HG02981 (cell line): ENCODE measurements at regions not wholly inside any gene's neighbourhood (a gene's known extent, or its start where the extent isn't known, plus 50 kb on each side); places are given as distances from the start of the nearest gene placed in this dataset.
"Not testable (repeated sequence)": the region's sequence is repeated elsewhere in the genome, so short reads cannot be mapped to it uniquely, and the experiment has no call there.

Source experiments
- ATAC-seq: cut with Tn5 transposase; IDR thresholded peaks from one replicate; pipeline ENCODE4 v1.9.1; 2021; ENCODE audit warnings: mild to moderate bottlenecking, moderate library complexity; ENCODE audit not compliant: unreplicated experiment

GRCh38 chr5:100066020-100066419 lies 469.2 kb upstream of the FAM174A start:
- ATAC-seq: not testable (repeated sequence)

- ATAC-seq: no peak
Measured at GRCh38 chr5:100043475-100043874, 491.7 kb upstream of the FAM174A start.

DNA sequence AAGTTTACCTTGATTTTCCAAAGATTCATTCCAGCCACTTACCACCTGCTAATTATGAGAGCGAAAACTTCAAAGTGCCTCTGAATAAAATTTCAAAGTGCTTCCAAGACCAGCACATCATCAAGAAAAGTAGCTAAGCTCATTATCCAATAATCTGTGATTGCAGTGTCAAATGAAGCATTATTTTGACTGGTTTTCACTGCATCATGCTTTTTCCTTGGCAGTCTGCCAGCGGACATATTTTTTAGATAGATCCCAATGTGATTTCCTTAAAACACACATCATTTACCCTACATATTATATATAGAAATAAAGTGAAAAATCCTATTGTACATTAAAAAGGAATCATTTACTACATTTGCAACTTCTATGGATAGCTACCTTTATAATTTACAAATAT lies 508.6 kb upstream of the FAM174A start:
- no peak for ATAC-seq

GRCh38 chr5:100023536-100023935 lies 511.6 kb upstream of the FAM174A start:
- no peak for ATAC-seq

- no peak for ATAC-seq
Measured at GRCh38 chr5:100017520-100018262, 517.5 kb upstream of the FAM174A start.

DNA sequence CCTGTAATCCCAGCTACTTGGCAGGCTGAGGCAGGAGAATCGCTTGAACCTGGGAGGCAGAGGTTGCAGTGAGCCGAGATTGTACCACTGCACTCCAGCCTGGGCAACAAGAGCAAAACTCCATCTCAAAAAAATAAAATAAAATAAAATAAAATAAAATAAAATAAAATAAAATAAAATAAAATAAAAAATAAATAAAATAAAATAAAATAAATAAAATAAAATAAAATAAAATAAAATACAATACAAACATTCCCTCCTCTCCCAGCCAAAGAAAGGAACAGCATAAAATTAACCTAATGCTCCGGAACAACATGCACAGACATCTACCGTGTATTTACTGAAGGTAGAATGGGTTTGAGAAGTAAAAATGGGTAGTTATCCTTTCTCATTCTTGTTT lies 521.9 kb upstream of the FAM174A start:
- not testable (repeated sequence) for ATAC-seq

DNA sequence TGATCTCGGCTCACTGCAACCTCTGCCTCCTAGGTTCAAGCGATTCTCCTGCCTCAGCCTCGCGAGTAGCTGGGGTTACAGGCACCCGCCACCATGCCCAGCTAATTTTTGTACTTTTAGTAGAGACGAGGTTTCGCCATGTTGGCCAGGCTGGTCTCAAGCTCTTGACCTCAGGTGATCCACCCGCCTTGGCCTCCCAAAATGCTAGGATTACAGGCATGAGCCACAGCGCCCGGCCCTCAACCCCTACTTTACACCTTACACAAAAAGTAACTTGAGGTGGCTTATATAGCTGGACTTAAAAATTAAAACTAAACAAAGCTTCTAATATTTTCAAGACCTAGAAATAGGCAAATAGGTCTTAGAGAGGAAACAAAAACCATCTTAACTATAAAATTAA lies 524.0 kb upstream of the FAM174A start:
- not testable (repeated sequence) for ATAC-seq

DNA sequence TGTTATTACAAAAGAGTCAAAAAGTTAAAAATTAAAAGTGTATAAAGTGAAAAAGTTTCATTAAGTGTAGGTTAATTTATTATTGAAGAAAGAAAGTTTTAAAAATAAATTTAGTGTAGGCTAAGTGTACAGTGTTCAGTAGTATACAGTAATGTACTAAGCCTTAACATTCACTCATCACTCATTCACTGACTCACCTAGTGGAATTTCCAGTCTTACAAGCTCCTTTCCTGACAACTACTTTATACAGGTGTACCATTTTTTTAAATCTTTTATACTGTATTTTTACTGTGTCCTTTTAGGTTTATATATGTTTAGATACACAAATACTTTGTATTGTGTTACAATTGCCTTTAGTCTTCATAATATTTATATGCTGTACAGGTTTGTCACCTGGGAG lies 530.2 kb upstream of the FAM174A start:
- no peak for ATAC-seq

DNA sequence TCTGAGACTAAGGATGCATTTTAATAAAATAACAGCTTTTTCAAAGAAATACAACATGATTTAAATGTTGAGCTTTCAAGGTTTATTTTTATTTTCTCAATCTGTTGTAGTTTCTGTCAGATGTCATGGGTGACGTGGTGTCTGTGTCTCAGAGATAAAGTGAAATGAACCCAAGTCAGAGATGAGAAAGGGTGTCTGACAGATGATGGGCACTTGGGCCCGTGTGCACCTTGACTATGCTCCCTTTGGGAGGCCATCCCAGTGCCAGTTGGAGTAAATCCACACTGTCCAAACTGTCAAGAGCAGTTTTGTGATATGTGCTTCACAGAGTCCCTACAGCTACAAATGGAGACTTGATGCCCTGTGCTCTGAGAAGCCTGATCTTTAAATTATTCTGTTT lies 536.9 kb upstream of the FAM174A start:
- ATAC-seq: no peak

- ATAC-seq: no peak
Measured at GRCh38 chr5:99995407-99995806, 539.8 kb upstream of the FAM174A start.

- no peak for ATAC-seq
Measured at GRCh38 chr5:99973779-99974178, 561.4 kb upstream of the FAM174A start.

GRCh38 chr5:99955962-99956361 lies 579.2 kb upstream of the FAM174A start:
- no peak for ATAC-seq

DNA sequence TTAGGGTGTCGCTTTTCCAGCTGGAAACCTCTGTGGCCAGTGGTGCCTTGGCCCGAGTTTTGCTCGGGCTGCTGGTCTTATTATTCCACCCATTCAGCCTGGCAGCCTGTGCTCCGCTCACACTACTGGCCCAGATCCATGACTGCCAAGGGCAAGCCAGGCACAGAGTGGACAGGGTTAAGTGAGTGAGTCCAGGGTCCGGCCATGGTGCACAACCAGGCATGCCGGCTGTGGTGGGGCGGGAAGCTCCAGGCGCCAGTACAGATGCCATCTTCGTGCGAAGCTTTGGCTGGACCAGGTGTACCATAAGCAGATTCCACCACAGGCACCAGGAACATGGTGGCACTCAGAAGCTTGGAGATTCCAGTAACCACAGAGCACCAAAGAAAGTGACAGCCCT lies 580.2 kb upstream of the FAM174A start:
- no peak for ATAC-seq

GRCh38 chr5:99949969-99950524 lies 585.1 kb upstream of the FAM174A start:
- no peak for ATAC-seq

- ATAC-seq: no peak
Measured at GRCh38 chr5:99949361-99949760, 585.8 kb upstream of the FAM174A start.

- peak; percentile 44 for ATAC-seq
Measured at GRCh38 chr5:99948850-99949249, 586.3 kb upstream of the FAM174A start.

GRCh38 chr5:99945478-99946442 lies 589.4 kb upstream of the FAM174A start:
- ATAC-seq: no peak

DNA sequence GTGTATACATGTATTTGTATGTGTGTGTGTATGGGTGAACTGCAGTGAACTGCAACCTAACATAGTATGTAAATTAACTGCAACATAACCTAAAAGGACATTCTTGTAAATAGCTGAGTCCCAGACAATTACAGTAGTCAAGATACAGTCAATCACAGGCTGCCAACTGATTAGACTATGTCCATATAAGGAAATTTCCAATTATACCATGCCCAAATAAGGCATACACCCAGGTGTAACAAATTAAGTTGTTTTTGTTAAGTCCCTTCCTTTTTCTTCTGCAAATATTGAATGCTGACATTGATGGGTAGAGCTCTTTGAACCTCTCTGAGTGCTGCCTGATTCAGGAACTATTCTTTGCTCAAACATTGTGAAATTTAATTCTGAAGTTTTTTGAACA lies 594.6 kb upstream of the FAM174A start:
- no peak for ATAC-seq

DNA sequence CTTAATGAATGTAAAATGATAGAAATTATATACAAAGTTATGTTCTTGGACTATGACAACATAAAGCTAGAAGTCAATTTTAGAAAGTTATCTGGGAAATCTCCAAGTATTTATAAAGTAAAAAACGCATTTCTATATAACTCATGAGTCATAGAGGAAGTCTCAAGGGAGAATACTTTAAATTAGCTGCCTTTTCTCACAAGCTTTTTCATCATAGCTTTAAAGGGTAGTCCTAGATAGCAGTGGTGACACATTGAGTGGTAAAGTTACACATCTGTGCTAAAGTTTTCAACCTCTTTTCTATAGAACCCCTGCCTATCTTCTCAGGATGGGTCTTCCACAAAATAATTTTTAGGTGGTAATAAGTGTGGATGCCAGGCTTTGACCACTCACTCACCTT lies 598.3 kb upstream of the FAM174A start:
- no peak for ATAC-seq

- no peak for ATAC-seq
Measured at GRCh38 chr5:99929806-99930135, 605.4 kb upstream of the FAM174A start.

GRCh38 chr5:99929067-99929805 lies 605.9 kb upstream of the FAM174A start:
- ATAC-seq: no peak
